ENCODE measurements at regions not wholly inside any gene's neighbourhood (a gene's known extent, or its start where the extent isn't known, plus 50 kb on each side); places are given as distances from the start of the nearest gene placed in this dataset.

GRCh38 chr20:17806107-17806506 is 106.3 kb downstream of the BANF2 start:
- Histone ChIP-seq H3K9me3 (ENCODE audit: control insufficient read depth, low read length) (no peaks in the 10 kb centered on the region), H3K36me3 (ENCODE audit: control insufficient read depth, insufficient read depth, low read length) (no peaks in the 10 kb centered on the region), H3K27me3 (replicated peaks; ENCODE audit: control insufficient read depth, insufficient read depth, low read length, poor library complexity, severe bottlenecking) (no peaks in the 10 kb centered on the region), H3K4me3 (ENCODE audit: insufficient read depth, low read depth, low read length, poor library complexity, severe bottlenecking) (no peak overlapping the region), H3K27ac (ENCODE audit: insufficient read depth, low read length, poor library complexity, severe bottlenecking) (no peak overlapping the region), H3K4me1 (ENCODE audit: control insufficient read depth, insufficient read depth, low read length, poor library complexity, severe bottlenecking) (no peaks in the 10 kb centered on the region)
- DNase-seq, result no peak

- Histone ChIP-seq H3K4me1 (ENCODE audit: control insufficient read depth, insufficient read depth, low read length, poor library complexity, severe bottlenecking) (no peaks in the 10 kb centered on the region), H3K36me3 (ENCODE audit: control insufficient read depth, insufficient read depth, low read length) (no peaks in the 10 kb centered on the region), H3K27ac (ENCODE audit: insufficient read depth, low read length, poor library complexity, severe bottlenecking) (no peak overlapping the region), H3K4me3 (ENCODE audit: insufficient read depth, low read depth, low read length, poor library complexity, severe bottlenecking) (no peak overlapping the region), H3K9me3 (ENCODE audit: control insufficient read depth, low read length) (no peaks in the 10 kb centered on the region), H3K27me3 (replicated peaks; ENCODE audit: control insufficient read depth, insufficient read depth, low read length, poor library complexity, severe bottlenecking) (no peaks in the 10 kb centered on the region)
- no peak for DNase-seq
Measured at GRCh38 chr20:17803765-17804164, 104.0 kb downstream of the BANF2 start.

GRCh38 chr20:17799575-17800227 is 99.9 kb downstream of the BANF2 start:
- Histone ChIP-seq H3K4me1 (ENCODE audit: control insufficient read depth, insufficient read depth, low read length, poor library complexity, severe bottlenecking) (no peaks in the 10 kb centered on the region), H3K27me3 (replicated peaks; ENCODE audit: control insufficient read depth, insufficient read depth, low read length, poor library complexity, severe bottlenecking) (no peaks in the 10 kb centered on the region), H3K9me3 (ENCODE audit: control insufficient read depth, low read length) (no peaks in the 10 kb centered on the region)

GRCh38 chr20:17798601-17799000 is 98.8 kb downstream of the BANF2 start:
- H3K27ac ChIP-seq (ENCODE audit: insufficient read depth, low read length, poor library complexity, severe bottlenecking), result no peak overlapping the region
- H3K4me3 ChIP-seq (ENCODE audit: insufficient read depth, low read depth, low read length, poor library complexity, severe bottlenecking), result no peak overlapping the region
- H3K4me1 ChIP-seq (ENCODE audit: control insufficient read depth, insufficient read depth, low read length, poor library complexity, severe bottlenecking), result no peaks in the 10 kb centered on the region
- H3K9me3 ChIP-seq (ENCODE audit: control insufficient read depth, low read length), result no peaks in the 10 kb centered on the region
- H3K36me3 ChIP-seq (ENCODE audit: control insufficient read depth, insufficient read depth, low read length), result no peaks in the 10 kb centered on the region
- no peaks in the 10 kb centered on the region for H3K27me3 ChIP-seq (replicated peaks; ENCODE audit: control insufficient read depth, insufficient read depth, low read length, poor library complexity, severe bottlenecking)
- DNase-seq, result no peak

More at GRCh38 chr20:17799575-17800227, 99.9 kb downstream of the BANF2 start:
- Histone ChIP-seq H3K36me3 (ENCODE audit: control insufficient read depth, insufficient read depth, low read length) (no peaks in the 10 kb centered on the region), H3K4me3 (ENCODE audit: insufficient read depth, low read depth, low read length, poor library complexity, severe bottlenecking) (no peak overlapping the region), H3K27ac (ENCODE audit: insufficient read depth, low read length, poor library complexity, severe bottlenecking) (no peak overlapping the region)
- no peak for DNase-seq

- H3K27ac ChIP-seq (ENCODE audit: insufficient read depth, low read length, poor library complexity, severe bottlenecking), result no peak overlapping the region
- no peaks in the 10 kb centered on the region for H3K4me1 ChIP-seq (ENCODE audit: control insufficient read depth, insufficient read depth, low read length, poor library complexity, severe bottlenecking)
- no peak overlapping the region for H3K4me3 ChIP-seq (ENCODE audit: insufficient read depth, low read depth, low read length, poor library complexity, severe bottlenecking)
- H3K36me3 ChIP-seq (ENCODE audit: control insufficient read depth, insufficient read depth, low read length), result no peaks in the 10 kb centered on the region
- DNase-seq, result no peak
- no peaks in the 10 kb centered on the region for H3K27me3 ChIP-seq (replicated peaks; ENCODE audit: control insufficient read depth, insufficient read depth, low read length, poor library complexity, severe bottlenecking)
- no peaks in the 10 kb centered on the region for H3K9me3 ChIP-seq (ENCODE audit: control insufficient read depth, low read length)
Measured at GRCh38 chr20:17797579-17797978, 97.8 kb downstream of the BANF2 start.

- no peak overlapping the region for H3K4me3 ChIP-seq (ENCODE audit: insufficient read depth, low read depth, low read length, poor library complexity, severe bottlenecking)
- no peaks in the 10 kb centered on the region for H3K36me3 ChIP-seq (ENCODE audit: control insufficient read depth, insufficient read depth, low read length)
- no peaks in the 10 kb centered on the region for H3K27me3 ChIP-seq (replicated peaks; ENCODE audit: control insufficient read depth, insufficient read depth, low read length, poor library complexity, severe bottlenecking)
- no peaks in the 10 kb centered on the region for H3K4me1 ChIP-seq (ENCODE audit: control insufficient read depth, insufficient read depth, low read length, poor library complexity, severe bottlenecking)
- H3K9me3 ChIP-seq (ENCODE audit: control insufficient read depth, low read length), result no peaks in the 10 kb centered on the region
- H3K27ac ChIP-seq (ENCODE audit: insufficient read depth, low read length, poor library complexity, severe bottlenecking), result no peak overlapping the region
- DNase-seq, result no peak
Measured at GRCh38 chr20:17797161-17797560, 97.4 kb downstream of the BANF2 start.

- no peak overlapping the region for H3K4me3 ChIP-seq (ENCODE audit: insufficient read depth, low read depth, low read length, poor library complexity, severe bottlenecking)
Measured at GRCh38 chr20:17796091-17796563, 96.4 kb downstream of the BANF2 start.

GRCh38 chr20:17795501-17796071 is 95.8 kb downstream of the BANF2 start:
- Histone ChIP-seq H3K27ac (ENCODE audit: insufficient read depth, low read length, poor library complexity, severe bottlenecking) (no peak overlapping the region), H3K27me3 (replicated peaks; ENCODE audit: control insufficient read depth, insufficient read depth, low read length, poor library complexity, severe bottlenecking) (no peaks in the 10 kb centered on the region), H3K4me1 (ENCODE audit: control insufficient read depth, insufficient read depth, low read length, poor library complexity, severe bottlenecking) (no peaks in the 10 kb centered on the region), H3K4me3 (ENCODE audit: insufficient read depth, low read depth, low read length, poor library complexity, severe bottlenecking) (no peak overlapping the region), H3K9me3 (ENCODE audit: control insufficient read depth, low read length) (no peaks in the 10 kb centered on the region), H3K36me3 (ENCODE audit: control insufficient read depth, insufficient read depth, low read length) (no peaks in the 10 kb centered on the region)
- DNase-seq, result no peak

More at GRCh38 chr20:17796091-17796563, 96.4 kb downstream of the BANF2 start:
- Histone ChIP-seq H3K27me3 (replicated peaks; ENCODE audit: control insufficient read depth, insufficient read depth, low read length, poor library complexity, severe bottlenecking) (no peaks in the 10 kb centered on the region), H3K4me1 (ENCODE audit: control insufficient read depth, insufficient read depth, low read length, poor library complexity, severe bottlenecking) (no peaks in the 10 kb centered on the region), H3K27ac (ENCODE audit: insufficient read depth, low read length, poor library complexity, severe bottlenecking) (no peak overlapping the region), H3K9me3 (ENCODE audit: control insufficient read depth, low read length) (no peaks in the 10 kb centered on the region), H3K36me3 (ENCODE audit: control insufficient read depth, insufficient read depth, low read length) (no peaks in the 10 kb centered on the region)
- no peak for DNase-seq

- DNase-seq, result no peak
- Histone ChIP-seq H3K27ac (ENCODE audit: insufficient read depth, low read length, poor library complexity, severe bottlenecking) (no peak overlapping the region), H3K36me3 (ENCODE audit: control insufficient read depth, insufficient read depth, low read length) (no peaks in the 10 kb centered on the region), H3K9me3 (ENCODE audit: control insufficient read depth, low read length) (no peaks in the 10 kb centered on the region), H3K4me1 (ENCODE audit: control insufficient read depth, insufficient read depth, low read length, poor library complexity, severe bottlenecking) (no peaks in the 10 kb centered on the region), H3K27me3 (replicated peaks; ENCODE audit: control insufficient read depth, insufficient read depth, low read length, poor library complexity, severe bottlenecking) (no peaks in the 10 kb centered on the region), H3K4me3 (ENCODE audit: insufficient read depth, low read depth, low read length, poor library complexity, severe bottlenecking) (no peak overlapping the region)
Measured at GRCh38 chr20:17795003-17795402, 95.2 kb downstream of the BANF2 start.

GRCh38 chr20:17794400-17794799 is 94.6 kb downstream of the BANF2 start:
- no peak overlapping the region for H3K4me3 ChIP-seq (ENCODE audit: insufficient read depth, low read depth, low read length, poor library complexity, severe bottlenecking)
- no peak overlapping the region for H3K27ac ChIP-seq (ENCODE audit: insufficient read depth, low read length, poor library complexity, severe bottlenecking)
- H3K4me1 ChIP-seq (ENCODE audit: control insufficient read depth, insufficient read depth, low read length, poor library complexity, severe bottlenecking), result no peaks in the 10 kb centered on the region
- H3K36me3 ChIP-seq (ENCODE audit: control insufficient read depth, insufficient read depth, low read length), result no peaks in the 10 kb centered on the region
- DNase-seq, result no peak
- H3K9me3 ChIP-seq (ENCODE audit: control insufficient read depth, low read length), result no peaks in the 10 kb centered on the region
- no peaks in the 10 kb centered on the region for H3K27me3 ChIP-seq (replicated peaks; ENCODE audit: control insufficient read depth, insufficient read depth, low read length, poor library complexity, severe bottlenecking)

All from effector memory CD4-positive, alpha-beta T cell (primary cell).